NOMO-1 treated with dmso at 0.1 percent for 144 hours (cell line): ENCODE measurements at regions not wholly inside any gene's neighbourhood (a gene's known extent, or its start where the extent isn't known, plus 50 kb on each side); places are given as distances from the start of the nearest gene placed in this dataset.

Experiments
- DNase-seq: peaks from one replicate; lab custom pipeline; 2025; ENCODE audit not compliant: unreplicated experiment; lab: John Stamatoyannopoulos, UW

GRCh38 chr7:88515301-88515700, 208.6 kb upstream of the STEAP4 start:
- DNase-seq = no peak

- no peak for DNase-seq
These were observed 202.6 kb upstream of the STEAP4 start for GRCh38 chr7:88509341-88509740.

GRCh38 chr7:88500131-88500530, 193.4 kb upstream of the STEAP4 start:
- no peak for DNase-seq

GRCh38 chr7:88495881-88496725, 189.4 kb upstream of the STEAP4 start:
- DNase-seq = no peak

- DNase-seq = no peak
These were observed 185.5 kb upstream of the STEAP4 start for GRCh38 chr7:88492153-88492552.

GRCh38 chr7:88490874-88491273, 184.2 kb upstream of the STEAP4 start:
- DNase-seq = no peak

- DNase-seq = no peak
These were observed 183.5 kb upstream of the STEAP4 start for GRCh38 chr7:88490161-88490560.

- DNase-seq = no peak
These were observed 179.1 kb upstream of the STEAP4 start for GRCh38 chr7:88485821-88486220.

GRCh38 chr7:88484551-88484950, 177.9 kb upstream of the STEAP4 start:
- no peak for DNase-seq

- DNase-seq = no peak
These were observed 174.2 kb upstream of the STEAP4 start for GRCh38 chr7:88480896-88481295.

GRCh38 chr7:88480271-88480670, 173.6 kb upstream of the STEAP4 start:
- no peak for DNase-seq

GRCh38 chr7:88477976-88478375, 171.3 kb upstream of the STEAP4 start:
- no peak for DNase-seq

- DNase-seq = no peak
These were observed 158.9 kb upstream of the STEAP4 start for GRCh38 chr7:88465600-88465999.

GRCh38 chr7:88462799-88463198, 156.1 kb upstream of the STEAP4 start:
- DNase-seq = no peak

- no peak for DNase-seq
These were observed 154.0 kb upstream of the STEAP4 start for GRCh38 chr7:88460650-88461049.

- no peak for DNase-seq
These were observed 152.3 kb upstream of the STEAP4 start for GRCh38 chr7:88458946-88459345.

- DNase-seq = no peak
These were observed 151.6 kb upstream of the STEAP4 start for GRCh38 chr7:88458279-88458678.

- no peak for DNase-seq
These were observed 150.6 kb upstream of the STEAP4 start for GRCh38 chr7:88457320-88457719.

- no peak for DNase-seq
These were observed 149.8 kb upstream of the STEAP4 start for GRCh38 chr7:88456490-88456889.

GRCh38 chr7:88455696-88456095, 149.0 kb upstream of the STEAP4 start:
- DNase-seq = no peak

- DNase-seq = no peak
These were observed 146.0 kb upstream of the STEAP4 start for GRCh38 chr7:88452646-88453045.

GRCh38 chr7:88450874-88451273, 144.2 kb upstream of the STEAP4 start:
- DNase-seq = no peak

GRCh38 chr7:88449410-88449809, 142.7 kb upstream of the STEAP4 start:
- no peak for DNase-seq
